ENCODE measurements at regions not wholly inside any gene's neighbourhood (a gene's known extent, or its start where the extent isn't known, plus 50 kb on each side); places are given as distances from the start of the nearest gene placed in this dataset.

- WGBS: 71% methylated on average over 1 of the region's 1 CpG
- DNase-seq (ENCODE audit: low spot score): no peak
- H3K4me3 ChIP-seq (ENCODE audit: low read depth in 1 of 3, low read length in 3 of 3): no peak overlapping the region
- TF ChIP-seq NR2F2 (IDR thresholded peaks at IDR 0.05): no peak
- TF ChIP-seq, protein P1, sequence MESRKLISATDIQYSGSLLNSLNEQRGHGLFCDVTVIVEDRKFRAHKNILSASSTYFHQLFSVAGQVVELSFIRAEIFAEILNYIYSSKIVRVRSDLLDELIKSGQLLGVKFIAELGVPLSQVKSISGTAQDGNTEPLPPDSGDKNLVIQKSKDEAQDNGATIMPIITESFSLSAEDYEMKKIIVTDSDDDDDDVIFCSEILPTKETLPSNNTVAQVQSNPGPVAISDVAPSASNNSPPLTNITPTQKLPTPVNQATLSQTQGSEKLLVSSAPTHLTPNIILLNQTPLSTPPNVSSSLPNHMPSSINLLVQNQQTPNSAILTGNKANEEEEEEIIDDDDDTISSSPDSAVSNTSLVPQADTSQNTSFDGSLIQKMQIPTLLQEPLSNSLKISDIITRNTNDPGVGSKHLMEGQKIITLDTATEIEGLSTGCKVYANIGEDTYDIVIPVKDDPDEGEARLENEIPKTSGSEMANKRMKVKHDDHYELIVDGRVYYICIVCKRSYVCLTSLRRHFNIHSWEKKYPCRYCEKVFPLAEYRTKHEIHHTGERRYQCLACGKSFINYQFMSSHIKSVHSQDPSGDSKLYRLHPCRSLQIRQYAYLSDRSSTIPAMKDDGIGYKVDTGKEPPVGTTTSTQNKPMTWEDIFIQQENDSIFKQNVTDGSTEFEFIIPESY (IDR thresholded peaks at IDR 0.05): no peak
- no peak for TF ChIP-seq FOXA2 (IDR thresholded peaks at IDR 0.05)
- H3K4me1 ChIP-seq (ENCODE audit: control insufficient read depth in 4 of 4, insufficient read depth in 4 of 4, low read length in 3 of 4): no peaks in the 10 kb centered on the region
- H3K36me3 ChIP-seq (ENCODE audit: control insufficient read depth in 4 of 4, insufficient read depth in 3 of 4, low read depth in 1 of 4, low read length in 3 of 4): no peaks in the 10 kb centered on the region
- H3K9me3 ChIP-seq (ENCODE audit: control insufficient read depth in 4 of 4, low read length in 3 of 4): peaks cover 0 to 19% (median 6%) of the 10 kb centered on the region in 4 donors
- no peaks in the 10 kb centered on the region for H3K27me3 ChIP-seq (ENCODE audit: control insufficient read depth in 4 of 4, insufficient read depth in 4 of 4, low read length in 3 of 4)
- H3K27ac ChIP-seq (ENCODE audit: low read depth in 1 of 2, low read length in 2 of 2): no peak overlapping the region
- no peak overlapping the region for H3K9ac ChIP-seq (ENCODE audit: low read depth in 1 of 2, low read length in 2 of 2)
Observed at GRCh38 chrX:110881971-110882370, 86.4 kb upstream of the CHRDL1 start.

GRCh38 chrX:110877326-110877725 is 81.7 kb upstream of the CHRDL1 start:
- TF ChIP-seq, protein P2, sequence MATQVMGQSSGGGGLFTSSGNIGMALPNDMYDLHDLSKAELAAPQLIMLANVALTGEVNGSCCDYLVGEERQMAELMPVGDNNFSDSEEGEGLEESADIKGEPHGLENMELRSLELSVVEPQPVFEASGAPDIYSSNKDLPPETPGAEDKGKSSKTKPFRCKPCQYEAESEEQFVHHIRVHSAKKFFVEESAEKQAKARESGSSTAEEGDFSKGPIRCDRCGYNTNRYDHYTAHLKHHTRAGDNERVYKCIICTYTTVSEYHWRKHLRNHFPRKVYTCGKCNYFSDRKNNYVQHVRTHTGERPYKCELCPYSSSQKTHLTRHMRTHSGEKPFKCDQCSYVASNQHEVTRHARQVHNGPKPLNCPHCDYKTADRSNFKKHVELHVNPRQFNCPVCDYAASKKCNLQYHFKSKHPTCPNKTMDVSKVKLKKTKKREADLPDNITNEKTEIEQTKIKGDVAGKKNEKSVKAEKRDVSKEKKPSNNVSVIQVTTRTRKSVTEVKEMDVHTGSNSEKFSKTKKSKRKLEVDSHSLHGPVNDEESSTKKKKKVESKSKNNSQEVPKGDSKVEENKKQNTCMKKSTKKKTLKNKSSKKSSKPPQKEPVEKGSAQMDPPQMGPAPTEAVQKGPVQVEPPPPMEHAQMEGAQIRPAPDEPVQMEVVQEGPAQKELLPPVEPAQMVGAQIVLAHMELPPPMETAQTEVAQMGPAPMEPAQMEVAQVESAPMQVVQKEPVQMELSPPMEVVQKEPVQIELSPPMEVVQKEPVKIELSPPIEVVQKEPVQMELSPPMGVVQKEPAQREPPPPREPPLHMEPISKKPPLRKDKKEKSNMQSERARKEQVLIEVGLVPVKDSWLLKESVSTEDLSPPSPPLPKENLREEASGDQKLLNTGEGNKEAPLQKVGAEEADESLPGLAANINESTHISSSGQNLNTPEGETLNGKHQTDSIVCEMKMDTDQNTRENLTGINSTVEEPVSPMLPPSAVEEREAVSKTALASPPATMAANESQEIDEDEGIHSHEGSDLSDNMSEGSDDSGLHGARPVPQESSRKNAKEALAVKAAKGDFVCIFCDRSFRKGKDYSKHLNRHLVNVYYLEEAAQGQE (IDR thresholded peaks at IDR 0.05): no peak
- TF ChIP-seq MAX (IDR thresholded peaks at IDR 0.05) (no peak), SP1 (IDR thresholded peaks at IDR 0.05) (no peak), EGR1 (IDR thresholded peaks at IDR 0.05; ENCODE audit: low read depth in 2 of 2) (no peak)
- TF ChIP-seq, protein P1 (IDR thresholded peaks at IDR 0.05): no peak
- Histone ChIP-seq H3K9ac (ENCODE audit: low read depth in 1 of 2, low read length in 2 of 2) (no peak overlapping the region), H3K4me1 (ENCODE audit: control insufficient read depth in 4 of 4, insufficient read depth in 4 of 4, low read length in 3 of 4) (no peaks in the 10 kb centered on the region), H3K4me3 (ENCODE audit: low read depth in 1 of 3, low read length in 3 of 3) (no peak overlapping the region), H3K27me3 (ENCODE audit: control insufficient read depth in 4 of 4, insufficient read depth in 4 of 4, low read length in 3 of 4) (no peaks in the 10 kb centered on the region), H3K27ac (ENCODE audit: low read depth in 1 of 2, low read length in 2 of 2) (no peak overlapping the region), H3K9me3 (ENCODE audit: control insufficient read depth in 4 of 4, low read length in 3 of 4) (peaks cover 0 to 19% (median 6%) of the 10 kb centered on the region in 4 donors), H3K36me3 (ENCODE audit: control insufficient read depth in 4 of 4, insufficient read depth in 3 of 4, low read depth in 1 of 4, low read length in 3 of 4) (no peaks in the 10 kb centered on the region)
- DNase-seq (ENCODE audit: low spot score): no peak

DNA sequence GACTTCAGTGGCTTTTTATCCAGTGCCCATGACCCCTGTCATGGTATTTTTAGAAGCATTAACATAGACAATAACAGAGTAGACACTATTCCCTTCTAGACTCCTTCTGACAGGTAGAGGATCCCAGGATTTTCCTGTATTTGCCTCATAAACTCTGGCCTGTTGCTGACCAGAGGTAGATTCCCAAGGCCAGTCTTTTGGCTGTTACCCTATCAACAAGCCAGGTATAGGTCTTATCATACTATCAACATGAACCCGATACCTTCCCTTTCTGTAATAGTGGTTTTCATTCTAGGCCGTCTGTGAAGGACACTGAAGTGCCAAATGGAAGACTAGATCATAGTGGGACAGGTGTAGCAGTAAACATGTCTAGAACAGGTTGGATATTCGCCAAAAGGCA is 76.2 kb upstream of the CHRDL1 start:
- TF ChIP-seq FOXA2 (IDR thresholded peaks at IDR 0.05) (no peak), TAF1 (conservative IDR thresholded peaks at IDR 0.05) (no peak), YY1 (IDR thresholded peaks at IDR 0.05) (no peak)
- TF ChIP-seq, protein P1 (IDR thresholded peaks at IDR 0.05): no peak
- H3K9me3 ChIP-seq (ENCODE audit: control insufficient read depth in 4 of 4, low read length in 3 of 4): no peaks in the 10 kb centered on the region
- H3K9ac ChIP-seq (ENCODE audit: low read depth in 1 of 2, low read length in 2 of 2): no peak overlapping the region
- 75% methylated on average over 3 of the region's 3 CpGs for WGBS
- H3K4me3 ChIP-seq (ENCODE audit: low read depth in 1 of 3, low read length in 3 of 3): no peak overlapping the region
- no peak for DNase-seq (ENCODE audit: low spot score)
- no peaks in the 10 kb centered on the region for H3K27me3 ChIP-seq (ENCODE audit: control insufficient read depth in 4 of 4, insufficient read depth in 4 of 4, low read length in 3 of 4)
- H3K27ac ChIP-seq (ENCODE audit: low read depth in 1 of 2, low read length in 2 of 2): no peak overlapping the region
- no peaks in the 10 kb centered on the region for H3K36me3 ChIP-seq (ENCODE audit: control insufficient read depth in 4 of 4, insufficient read depth in 3 of 4, low read depth in 1 of 4, low read length in 3 of 4)
- H3K4me1 ChIP-seq (ENCODE audit: control insufficient read depth in 4 of 4, insufficient read depth in 4 of 4, low read length in 3 of 4): no peaks in the 10 kb centered on the region
